Heart left ventricle (tissue), 16 donors: ENCODE measurements at regions not wholly inside any gene's neighbourhood (a gene's known extent, or its start where the extent isn't known, plus 50 kb on each side); places are given as distances from the start of the nearest gene placed in this dataset.
"Not testable (repeated sequence)": the region's sequence is repeated elsewhere in the genome, so short reads cannot be mapped to it uniquely, and the experiment has no call there.

ENCODE experiments used
- ATAC-seq, 4 donors: fragments of 200-7000 bp; cut with Tn5 transposase; one replicate each; pipeline ENCODE4 v1.9.1; 2020 to 2022; ENCODE audit warnings: moderate library complexity in 4 of 4, mild to moderate bottlenecking in 3 of 4, moderate number of reproducible peaks in 1 of 4
- DNase-seq, 5 donors: peaks; one replicate each; pipeline ENCODE4 v3.0.0-alpha.2; 2020
- H3K27ac ChIP-seq, 12 donors: fragments of 200-600 bp; sonication (generic) in 4 of 12; one replicate each; pipeline versions ENCODE4 v1.5.0 to v1.8.0; 2016 to 2022; ENCODE audit warnings: mild to moderate bottlenecking in 2 of 12
- H3K27me3 ChIP-seq, 9 donors: fragments of 200-600 bp; sonication (generic) in 2 of 9; one replicate each; pipeline versions ENCODE4 v1.5.1 to v1.8.0; 2016 to 2022; ENCODE audit warnings: mild to moderate bottlenecking in 3 of 9
- H3K36me3 ChIP-seq, 9 donors: fragments of 200-600 bp; sonication (generic) in 2 of 9; one replicate each; pipeline versions ENCODE4 v1.5.0 to v1.8.0; 2018 to 2022; ENCODE audit warnings: mild to moderate bottlenecking in 2 of 9
- H3K4me1 ChIP-seq, 12 donors: fragments of 200-600 bp; sonication (generic) in 4 of 12; one replicate each; pipeline versions ENCODE4 v1.5.0 to v1.8.0; 2016 to 2022; ENCODE audit warnings: mild to moderate bottlenecking in 3 of 12
- H3K4me3 ChIP-seq, 12 donors: fragments of 200-600 bp; sonication (generic) in 4 of 12; one replicate each; pipeline versions ENCODE4 v1.5.0 to v1.8.0; 2017 to 2022; ENCODE audit warnings: mild to moderate bottlenecking in 9 of 12, moderate library complexity in 4 of 12
- H3K9me3 ChIP-seq, 12 donors: fragments of 200-600 bp; sonication (generic) in 4 of 12; one replicate each; pipeline versions ENCODE4 v1.5.0 to v1.8.0; 2016 to 2022; ENCODE audit warnings: mild to moderate bottlenecking in 1 of 12
- CTCF ChIP-seq, 12 donors: fragments of 200-600 bp; sonication (generic) in 4 of 12; IDR thresholded peaks; one replicate each; pipeline versions ENCODE4 v1.5.0 to v1.8.0; 2018 to 2022; ENCODE audit warnings: antibody characterized with exemption in 12 of 12, mild to moderate bottlenecking in 5 of 12
- WGBS, 4 donors: extraction: QIAGEN DNeasy Blood & Tissue Kit in 2 of 4; methylation state at CpG; one replicate each; pipeline versions ENCODE4 v1.1.5 to v1.1.7; 2013 to 2018; 5-methylcytosine and 5-hydroxymethylcytosine counted together
- intact Hi-C, 10 donors: fragments of 100-400 bp; cut with DNase I; formaldehyde crosslinking; loops; one replicate each; pipeline versions ENCODE4 v1.11.1 to v1.14.2; 2022
- donor health status: ischemic (EF 13 %, LVEDD 7.1; RV severe dilation, severe dysfunction).
- donor health status: healthy with polysubstance abuse.
- donor health status: DM: no; HTN: yes; CAD: no.
- donor health status: DM: no; HTN: no; CAD: no.
- donor health status: ischemic (EF 25% LVEDD 6.9; RV normal size, moderate dysfunction).
- donor health status: ischemic (EF 25% LVEDD 5.7; RV mildly dilated, moderate dysfunction).
- donor health status: healthy.
- donor health status: DM: yes; HTN: yes; CAD: no.
- donor health status: ischemic (EF 35%, LVEDD 5.7; RV mildly dilated, moderate dysfunction).
- donor health status: nonischemic (EF 11% LVEDD 7.7; RV severe dilation, severe dysfunction).
- donor health status: DM: yes; HTN: yes; CAD: no.
- donor health status: PGD.
- donor health status: ischemic (EF 29% LVEDD 5.4; RV normal size, mild dysfunction).
- donor health status: nonischemic (EF 23%, LVEDD 6.1; RV moderate dilation, normal function).

- peak in 1 of 5 donors; percentile 1 for DNase-seq
- H3K27ac ChIP-seq, H3K36me3 ChIP-seq, H3K4me3 ChIP-seq, intact Hi-C loops, H3K27me3 ChIP-seq, ATAC-seq, H3K9me3 ChIP-seq, H3K4me1 ChIP-seq: not testable (repeated sequence)
- 65 to 78% (median 65%) methylated on average over 23 to 38 of the region's 54 CpGs; no CpG with 5 or more reads in 1 of the 4 donors for WGBS, 4 donors
These were observed 5001.9 kb upstream of the OR11H1 start for GRCh38 chr22:10526079-10526478.

GRCh38 chr22:10531141-10531540, 4996.9 kb upstream of the OR11H1 start:
- H3K27ac ChIP-seq, ATAC-seq, H3K9me3 ChIP-seq, H3K4me1 ChIP-seq, H3K36me3 ChIP-seq, H3K4me3 ChIP-seq, DNase-seq, H3K27me3 ChIP-seq, intact Hi-C loops: not testable (repeated sequence)
- 24 to 31% methylated on average over 2 of the region's 4 CpGs; no CpG with 5 or more reads in 2 of the 4 donors for WGBS, 4 donors

DNA sequence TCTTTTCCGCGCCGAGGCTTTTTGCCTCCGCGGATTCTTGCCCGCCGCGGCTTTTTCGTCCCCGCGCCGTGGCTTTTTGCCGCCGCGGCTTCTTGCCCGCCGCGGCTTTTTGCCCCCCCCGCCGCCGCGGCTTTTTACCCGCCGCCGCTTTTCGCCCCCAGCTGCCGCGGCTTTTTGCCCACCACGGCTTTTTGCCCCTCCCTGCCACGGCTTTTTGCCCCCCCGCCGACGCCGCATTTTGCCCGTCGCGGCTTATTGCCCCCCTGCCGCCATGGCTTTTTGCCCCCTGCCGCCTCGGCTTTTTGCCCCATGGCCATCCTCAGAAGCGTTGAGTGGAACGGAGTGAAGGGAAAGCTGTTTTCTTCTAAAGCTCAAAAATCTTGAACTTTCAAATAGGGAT, 4955.5 kb upstream of the OR11H1 start:
- intact Hi-C loops, H3K4me3 ChIP-seq, H3K4me1 ChIP-seq, H3K36me3 ChIP-seq, H3K27me3 ChIP-seq, H3K9me3 ChIP-seq, ATAC-seq, H3K27ac ChIP-seq: not testable (repeated sequence)
- WGBS, 4 donors, result 66 to 84% (median 76%) methylated on average over 39 to 42 of the region's 42 CpGs
- DNase-seq, result peak in 1 of 5 donors; percentile 10

DNA sequence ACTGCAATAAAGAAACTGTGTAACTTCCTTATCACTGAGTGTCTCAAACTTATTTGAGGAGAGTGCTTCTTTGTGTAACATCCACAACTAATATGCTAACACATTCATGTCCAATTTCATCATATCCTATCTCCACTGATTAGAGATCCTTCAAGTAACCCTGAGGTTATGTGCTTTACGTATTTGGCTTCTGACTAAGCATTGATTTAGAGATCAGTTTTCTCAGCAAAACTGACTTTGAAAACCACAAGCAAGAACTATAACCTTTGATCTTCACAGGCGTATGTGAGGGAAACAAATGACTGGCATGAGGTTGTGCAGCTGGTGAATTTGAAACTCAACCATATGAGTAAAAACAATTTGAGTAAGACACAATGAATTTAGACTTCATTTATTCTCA, 4926.9 kb upstream of the OR11H1 start:
- H3K9me3 ChIP-seq, ATAC-seq, H3K36me3 ChIP-seq, DNase-seq, H3K4me1 ChIP-seq, H3K27ac ChIP-seq, intact Hi-C loops, H3K27me3 ChIP-seq, H3K4me3 ChIP-seq: not testable (repeated sequence)
- no CpG with 5 or more reads among the region's 2 CpGs for WGBS, 4 donors

DNA sequence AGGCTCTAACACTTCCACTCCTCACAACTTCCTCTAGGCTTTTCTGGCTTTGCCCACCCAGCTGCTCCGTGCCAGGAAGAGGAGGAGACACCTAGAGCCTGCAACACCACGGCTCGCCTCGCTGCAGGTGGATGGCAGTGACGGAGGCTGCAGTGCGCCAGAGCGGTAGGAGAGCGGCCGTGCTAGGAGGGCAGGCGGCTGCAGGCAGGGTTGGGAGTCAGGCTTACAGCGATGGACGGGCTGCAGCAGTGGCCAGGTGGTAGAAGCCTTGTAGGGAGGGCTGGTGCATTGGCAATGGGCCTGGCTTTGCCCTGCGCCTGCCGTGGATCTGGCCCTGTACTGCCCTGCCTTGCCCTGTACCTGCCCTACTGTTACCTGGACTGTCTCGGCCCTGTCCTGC, 4896.0 kb upstream of the OR11H1 start:
- H3K4me1 ChIP-seq, DNase-seq, H3K9me3 ChIP-seq, ATAC-seq, H3K36me3 ChIP-seq, H3K27me3 ChIP-seq, intact Hi-C loops, H3K4me3 ChIP-seq, H3K27ac ChIP-seq: not testable (repeated sequence)
- 93% methylated on average over 6 of the region's 15 CpGs; no CpG with 5 or more reads in 3 of the 4 donors for whole genome bisulfite sequencing, 4 donors

- intact Hi-C loops, ATAC-seq, H3K27ac ChIP-seq, H3K36me3 ChIP-seq, H3K4me3 ChIP-seq, H3K4me1 ChIP-seq, DNase-seq, H3K27me3 ChIP-seq, H3K9me3 ChIP-seq: not testable (repeated sequence)
- 53 to 84% methylated on average over 1 to 2 of the region's 3 CpGs; no CpG with 5 or more reads in 2 of the 4 donors for WGBS, 4 donors
These were observed 4892.7 kb upstream of the OR11H1 start for GRCh38 chr22:10635341-10635740.

DNA sequence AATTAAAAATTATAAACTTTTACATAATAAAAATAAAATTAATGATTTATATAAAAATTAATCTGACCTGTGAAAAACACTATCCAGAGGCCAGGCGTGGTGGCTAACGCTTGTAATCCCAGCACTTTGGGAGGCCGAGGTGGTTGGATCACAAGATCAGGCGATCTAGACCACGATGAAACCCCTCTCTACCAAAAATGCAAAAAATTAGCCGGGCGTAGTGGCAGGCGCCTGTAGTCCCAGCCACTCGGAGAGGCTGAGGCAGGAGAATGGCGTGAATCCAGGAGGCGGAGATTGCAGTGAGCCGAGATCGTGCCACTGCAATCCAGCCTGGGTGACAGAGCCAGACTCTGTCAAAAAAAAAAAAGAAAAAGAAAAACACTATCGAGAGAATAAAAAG, 4865.2 kb upstream of the OR11H1 start:
- intact Hi-C loops, DNase-seq, ATAC-seq, H3K27me3 ChIP-seq, H3K4me1 ChIP-seq, H3K27ac ChIP-seq, H3K4me3 ChIP-seq, H3K9me3 ChIP-seq, H3K36me3 ChIP-seq: not testable (repeated sequence)
- 59 to 79% (median 71%) methylated on average over 14 of the region's 14 CpGs for WGBS, 4 donors

- H3K27me3 ChIP-seq, H3K27ac ChIP-seq, ATAC-seq, H3K9me3 ChIP-seq, H3K4me1 ChIP-seq, H3K4me3 ChIP-seq, H3K36me3 ChIP-seq, intact Hi-C loops, DNase-seq: not testable (repeated sequence)
- 26 to 33% (median 27%) methylated on average over 6 of the region's 6 CpGs for WGBS, 4 donors
- peak in 9 of 12 donors; percentile 13 to 49 (median 31) for TF ChIP-seq CTCF (IDR thresholded peaks at IDR 0.05)
These were observed 4854.9 kb upstream of the OR11H1 start for GRCh38 chr22:10673065-10673464.
